AG04449 (cell line): ENCODE measurements at regions not wholly inside any gene's neighbourhood (a gene's known extent, or its start where the extent isn't known, plus 50 kb on each side); places are given as distances from the start of the nearest gene placed in this dataset.

Experiments
- CTCF ChIA-PET: fragments of 350-600 bp; formaldehyde crosslinking; extraction: SDS; loops from one replicate; lab custom pipeline; 2021; ENCODE audit warnings: antibody characterized with exemption; lab: Yijun Ruan, JAX
- POLR2A ChIA-PET: fragments of 400-600, 350-600 bp; formaldehyde crosslinking; extraction: SDS; loops from one replicate; lab custom pipeline; 2020; ENCODE audit warnings: antibody characterized with exemption, inconsistent platforms; lab: Yijun Ruan, JAX
- DNase-seq: peaks from one replicate; pipeline ENCODE4 v3.0.0-alpha.2; 2010; ENCODE audit warnings: low read depth, low spot score
- H3K4me3 ChIP-seq: 2 replicates; pipeline ENCODE4 v1.5.1; 2011; ENCODE audit warnings: low read depth, mild to moderate bottlenecking, control low read depth, low read length
- TF ChIP-seq, protein P1 (sequence below): IDR thresholded peaks from one replicate; pipeline ENCODE4 v1.5.1; 2011; ENCODE audit warnings: mild to moderate bottlenecking, moderate library complexity, low read length, control low read depth, inconsistent platforms; ENCODE audit not compliant: insufficient read depth; ENCODE audit errors: missing control alignments

DNA sequence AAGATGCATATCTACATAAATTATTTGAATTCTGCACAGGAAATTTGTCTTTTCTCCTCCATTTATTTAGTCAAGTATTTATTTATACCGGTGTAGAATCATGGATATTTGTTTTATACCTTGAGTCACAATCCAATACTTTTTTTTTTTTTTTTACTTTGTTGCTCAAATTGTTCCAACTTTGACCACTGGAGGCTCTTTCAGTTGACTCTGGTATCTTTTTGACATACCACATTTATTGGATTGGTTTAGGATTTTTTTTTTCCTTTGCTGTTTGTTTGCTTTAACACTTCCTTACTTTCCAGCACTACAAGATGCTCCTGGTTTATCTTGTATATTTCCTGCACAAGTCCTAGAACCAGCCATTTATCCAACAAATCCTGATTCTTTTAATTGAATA lies 543.1 kb upstream of the RIOK2 start:
- CTCF ChIA-PET = no interaction called here
- POLR2A ChIA-PET = no interaction called here
- no peak for DNase-seq
- TF ChIP-seq, protein P1, sequence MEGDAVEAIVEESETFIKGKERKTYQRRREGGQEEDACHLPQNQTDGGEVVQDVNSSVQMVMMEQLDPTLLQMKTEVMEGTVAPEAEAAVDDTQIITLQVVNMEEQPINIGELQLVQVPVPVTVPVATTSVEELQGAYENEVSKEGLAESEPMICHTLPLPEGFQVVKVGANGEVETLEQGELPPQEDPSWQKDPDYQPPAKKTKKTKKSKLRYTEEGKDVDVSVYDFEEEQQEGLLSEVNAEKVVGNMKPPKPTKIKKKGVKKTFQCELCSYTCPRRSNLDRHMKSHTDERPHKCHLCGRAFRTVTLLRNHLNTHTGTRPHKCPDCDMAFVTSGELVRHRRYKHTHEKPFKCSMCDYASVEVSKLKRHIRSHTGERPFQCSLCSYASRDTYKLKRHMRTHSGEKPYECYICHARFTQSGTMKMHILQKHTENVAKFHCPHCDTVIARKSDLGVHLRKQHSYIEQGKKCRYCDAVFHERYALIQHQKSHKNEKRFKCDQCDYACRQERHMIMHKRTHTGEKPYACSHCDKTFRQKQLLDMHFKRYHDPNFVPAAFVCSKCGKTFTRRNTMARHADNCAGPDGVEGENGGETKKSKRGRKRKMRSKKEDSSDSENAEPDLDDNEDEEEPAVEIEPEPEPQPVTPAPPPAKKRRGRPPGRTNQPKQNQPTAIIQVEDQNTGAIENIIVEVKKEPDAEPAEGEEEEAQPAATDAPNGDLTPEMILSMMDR = no peak
- no peak overlapping the region for H3K4me3 ChIP-seq

DNA sequence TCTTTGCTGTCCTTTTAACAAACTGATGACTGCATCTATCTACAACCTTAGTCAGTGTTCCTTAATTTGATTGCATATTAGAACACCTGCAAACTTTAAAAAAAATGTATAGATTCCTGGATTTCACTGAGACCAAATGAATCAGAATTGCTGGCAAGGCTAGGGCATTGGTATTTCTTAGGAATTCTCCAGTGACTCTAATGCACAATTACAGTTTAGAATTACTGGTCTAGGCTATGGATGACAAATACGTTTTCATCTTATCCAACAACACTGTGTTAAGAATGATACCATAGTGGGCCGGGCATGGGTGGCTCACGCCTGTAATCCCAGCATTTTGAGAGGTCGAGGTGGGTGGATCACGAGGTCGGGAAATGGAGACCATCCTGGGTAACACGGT lies 545.9 kb upstream of the RIOK2 start:
- ChIA-PET CTCF (no interaction called here), POLR2A (no interaction called here)
- TF ChIP-seq, protein P1 = no peak
- DNase-seq = no peak
- H3K4me3 ChIP-seq = no peak overlapping the region

DNA sequence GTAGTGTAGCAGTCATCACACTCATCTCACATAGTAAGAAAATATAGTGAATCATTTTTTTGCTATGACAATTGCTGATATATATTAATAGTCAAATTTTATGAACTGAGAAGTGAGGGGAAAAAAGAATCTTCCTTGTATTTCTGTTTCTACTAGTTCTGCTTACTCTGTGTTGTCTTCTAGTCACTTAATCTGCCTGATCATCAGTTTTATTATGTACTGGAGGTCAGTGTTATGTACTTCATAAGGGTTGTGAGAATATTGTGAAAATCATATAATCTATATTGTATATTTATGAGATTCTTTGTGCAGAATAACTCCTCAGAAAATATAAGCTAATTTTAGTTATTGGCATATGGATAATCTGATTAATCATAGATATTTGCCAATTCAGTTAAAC lies 546.9 kb upstream of the RIOK2 start:
- DNase-seq = no peak
- POLR2A ChIA-PET = no interaction called here
- CTCF ChIA-PET = no interaction called here
- TF ChIP-seq, protein P1 = no peak
- H3K4me3 ChIP-seq = no peak overlapping the region

DNA sequence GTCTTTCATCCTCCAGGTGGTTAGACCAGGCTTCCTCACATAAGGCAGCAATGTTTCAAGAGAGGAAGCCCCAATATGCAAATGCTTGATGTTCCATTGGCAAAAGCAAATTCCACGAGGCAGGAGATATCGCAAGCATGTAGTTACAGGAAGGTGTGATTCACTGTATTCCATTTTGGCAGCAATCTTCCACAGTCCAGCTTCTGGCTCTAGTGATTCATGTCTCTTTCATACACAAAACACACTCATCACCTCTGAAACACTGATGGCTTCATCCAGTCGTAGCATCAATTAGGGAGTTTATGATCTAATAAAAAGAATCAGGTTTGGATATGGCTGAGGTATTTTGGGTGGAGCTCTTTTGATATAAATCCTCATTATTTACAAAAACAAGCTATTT lies 552.2 kb upstream of the RIOK2 start:
- TF ChIP-seq, protein P1 = no peak
- H3K4me3 ChIP-seq = no peak overlapping the region
- ChIA-PET POLR2A (no interaction called here), CTCF (no interaction called here)
- DNase-seq = peak; percentile 58

DNA sequence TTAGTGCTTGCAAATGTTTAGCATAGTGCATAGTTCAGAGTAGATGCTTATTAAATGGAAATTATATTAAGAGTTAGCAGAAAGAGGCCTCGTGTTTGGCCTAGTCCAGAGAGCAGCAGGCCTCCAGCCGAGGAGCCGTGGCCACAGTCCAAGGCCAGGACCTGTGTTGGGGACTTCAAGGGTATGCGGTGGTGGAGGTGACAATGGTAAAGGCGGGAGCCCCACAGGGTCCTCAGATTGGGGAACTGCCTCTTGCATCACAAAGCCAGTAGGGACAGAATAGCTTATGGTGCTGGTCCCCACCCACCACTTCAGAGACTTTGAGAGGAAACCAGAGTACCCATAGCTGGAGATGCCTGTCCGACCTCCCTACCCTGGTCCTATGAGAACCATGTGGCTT lies 554.6 kb upstream of the RIOK2 start:
- H3K4me3 ChIP-seq = no peak overlapping the region
- ChIA-PET POLR2A (no interaction called here), CTCF (no interaction called here)
- TF ChIP-seq, protein P1 = no peak
- no peak for DNase-seq

DNA sequence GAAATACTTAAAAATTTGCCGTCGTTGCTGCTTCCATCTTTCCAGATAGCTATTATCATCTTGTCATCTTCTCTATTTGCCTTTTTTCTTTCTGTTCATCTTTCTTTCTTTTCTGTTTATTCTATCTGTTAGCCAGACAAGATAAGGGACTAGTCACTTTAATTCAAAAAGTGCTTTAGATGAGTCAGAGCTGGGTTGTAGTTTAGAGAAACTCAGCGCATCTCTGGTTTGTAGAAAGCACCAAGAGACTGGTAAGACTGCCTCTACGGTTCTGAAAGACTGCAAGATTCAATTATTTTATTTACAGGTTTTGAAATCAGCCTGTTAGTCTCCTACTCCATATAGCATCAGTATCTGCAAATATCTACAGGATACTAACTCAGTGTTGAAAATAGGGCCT lies 562.8 kb upstream of the RIOK2 start:
- H3K4me3 ChIP-seq = no peak overlapping the region
- TF ChIP-seq, protein P1 = no peak
- ChIA-PET POLR2A (no interaction called here), CTCF (no interaction called here)
- no peak for DNase-seq
